SK-N-SH (cell line): ENCODE measurements at regions not wholly inside any gene's neighbourhood (a gene's known extent, or its start where the extent isn't known, plus 50 kb on each side); places are given as distances from the start of the nearest gene placed in this dataset.

Experiments used
- CTCF ChIP-seq: fragments of 200-600 bp; sonication (generic); IDR thresholded peaks from 2 replicates; pipeline ENCODE4 v1.6.1; 2017; ENCODE audit warnings: antibody characterized with exemption, mild to moderate bottlenecking, moderate library complexity
- FOXM1 ChIP-seq: IDR thresholded peaks from 2 replicates; pipeline ENCODE4 v1.4.0; 2012; ENCODE audit warnings: low read depth, mild to moderate bottlenecking
- GATA2 ChIP-seq: sonication (generic); formaldehyde crosslinking; IDR thresholded peaks from 2 replicates; pipeline ENCODE4 v1.5.0; 2020; ENCODE audit warnings: mild to moderate bottlenecking, missing genetic modification reagents
- IRF3 ChIP-seq: fragments of 150-350 bp; IDR thresholded peaks from 2 replicates; pipeline ENCODE4 v1.6.1; 2016; ENCODE audit warnings: mild to moderate bottlenecking, low read depth, low read length
- JUND ChIP-seq: IDR thresholded peaks from 2 replicates; pipeline ENCODE4 v1.4.0; 2012
- SIN3A ChIP-seq: IDR thresholded peaks from 2 replicates; pipeline ENCODE4 v1.6.1; 2012; ENCODE audit warnings: low read depth, mild to moderate bottlenecking, low read length, moderate library complexity, borderline replicate concordance
- USF1 ChIP-seq: IDR thresholded peaks from 2 replicates; pipeline ENCODE4 v1.4.0; 2012; ENCODE audit warnings: low read depth, borderline replicate concordance

- TF ChIP-seq GATA2 (CRISPR knock-in tag): no peak
- no peak for TF ChIP-seq CTCF
- no peak for TF ChIP-seq IRF3
- no peak for TF ChIP-seq SIN3A
- TF ChIP-seq FOXM1: no peak
- no peak for TF ChIP-seq JUND
- TF ChIP-seq USF1: no peak
These were observed 1607.0 kb downstream of the PCDH9 start for GRCh38 chr13:65623148-65623547.
